A549 (cell line): ENCODE measurements at regions not wholly inside any gene's neighbourhood (a gene's known extent, or its start where the extent isn't known, plus 50 kb on each side); places are given as distances from the start of the nearest gene placed in this dataset.

Experiments
- ATAC-seq, 2 experiments: fragments of 200-7000 bp in 1 of 2; fragments of >200 bp in 1 of 2; cut with Nextera tagmentation in 1 of 2; cut with Tn5 transposase in 1 of 2; 3 replicates each; pipeline versions ENCODE4 v1.8.0 to v1.9.1; 2018 to 2020; ENCODE audit warnings: mild to moderate bottlenecking in 1 of 2, moderate library complexity in 1 of 2
- CTCF ChIA-PET: fragments of 300-600 bp; sonication (Branson Sonifier 250); formaldehyde crosslinking; extraction: SDS; loops from one replicate; lab custom pipeline; 2021; ENCODE audit warnings: antibody characterized with exemption, inconsistent platforms; lab: Yijun Ruan, JAX
- POLR2A ChIA-PET: fragments of 350-600 bp; formaldehyde crosslinking; extraction: SDS; loops from one replicate; lab custom pipeline; 2021; ENCODE audit warnings: antibody characterized with exemption, inconsistent platforms; lab: Yijun Ruan, JAX
- DNase-seq, 2 experiments: peaks; one replicate each; pipeline versions ENCODE4 v3.0.0 to v3.0.0-alpha.2; 2011 to 2016; ENCODE audit warnings: low read depth in 1 of 2, low spot score in 1 of 2
- FAIRE-seq: peaks from 2 replicates; lab custom pipeline; 2011; peaks lifted over from hg19 to GRCh38; lab: Jason Lieb, UNC
- H3K27ac ChIP-seq, 2 experiments: fragments of >200 bp; sonication (Bioruptor Twin); formaldehyde crosslinking; 3 replicates each; pipeline ENCODE4 v1.5.1; 2016 to 2017
- H3K4me1 ChIP-seq: fragments of >200 bp; sonication (Bioruptor Twin); formaldehyde crosslinking; 3 replicates; pipeline ENCODE4 v1.6.1; 2016
- H3K4me2 ChIP-seq: fragments of >200 bp; sonication (Bioruptor Twin); formaldehyde crosslinking; 3 replicates; pipeline ENCODE4 v1.6.1; 2016
- H3K4me3 ChIP-seq: fragments of >200 bp; sonication (Bioruptor Twin); formaldehyde crosslinking; 3 replicates; pipeline ENCODE4 v1.5.1; 2016
- H3K9me3 ChIP-seq: fragments of >200 bp; sonication (Bioruptor Twin); formaldehyde crosslinking; 3 replicates; pipeline ENCODE4 v1.6.1; 2016
- CBX2 ChIP-seq: fragments of 200-600 bp; sonication (generic); IDR thresholded peaks from 2 replicates; pipeline ENCODE4 v1.6.1; 2016; ENCODE audit warnings: low read depth, mild to moderate bottlenecking, borderline replicate concordance
- CEBPB ChIP-seq, 2 experiments: fragments of >200 bp in 1 of 2; sonication (Bioruptor Twin) in 1 of 2; formaldehyde crosslinking in 1 of 2; IDR thresholded peaks; 2 replicates each; pipeline ENCODE4 v1.6.1; 2012 to 2016
- FOSB ChIP-seq: fragments of 250-450 bp; sonication (Bioruptor Pico); IDR thresholded peaks from 2 replicates; pipeline ENCODE4 v1.5.0; 2020; ENCODE audit warnings: mild to moderate bottlenecking, moderate library complexity
- GATA3 ChIP-seq: IDR thresholded peaks from 2 replicates; pipeline ENCODE4 v1.6.1; 2012; ENCODE audit warnings: borderline replicate concordance
- HDAC2 ChIP-seq: fragments of 200-600 bp; sonication (generic); IDR thresholded peaks from 2 replicates; pipeline ENCODE4 v1.6.1; 2016
- HEYL ChIP-seq: fragments of 250-450 bp; sonication (Bioruptor Pico); IDR thresholded peaks from 2 replicates; pipeline ENCODE4 v1.8.0; 2021; ENCODE audit warnings: mild to moderate bottlenecking, moderate library complexity
- HOXA7 ChIP-seq: fragments of 250-450 bp; sonication (Bioruptor Pico); IDR thresholded peaks from 2 replicates; pipeline ENCODE4 v1.5.0; 2020; ENCODE audit warnings: mild to moderate bottlenecking, moderate library complexity
- HOXB13 ChIP-seq: fragments of 250-450 bp; sonication (Bioruptor Pico); IDR thresholded peaks from 2 replicates; pipeline ENCODE4 v1.5.0; 2020; ENCODE audit warnings: low read depth, mild to moderate bottlenecking, moderate library complexity
- HOXB5 ChIP-seq: fragments of 250-450 bp; sonication (Bioruptor Pico); IDR thresholded peaks from 2 replicates; pipeline ENCODE4 v1.5.0; 2020; ENCODE audit warnings: mild to moderate bottlenecking, moderate library complexity
- JUN ChIP-seq, 2 experiments: fragments of >200 bp; sonication (Bioruptor Twin); formaldehyde crosslinking; IDR thresholded peaks; 2 replicates in 1 of 2; 3 replicates in 1 of 2; pipeline ENCODE4 v1.6.1; 2016 to 2017
- JUNB ChIP-seq: fragments of >200 bp; sonication (Bioruptor Twin); formaldehyde crosslinking; IDR thresholded peaks from 2 replicates; pipeline ENCODE4 v1.6.1; 2016
- MAZ ChIP-seq: fragments of 150-350 bp; IDR thresholded peaks from 2 replicates; pipeline ENCODE4 v1.6.1; 2014; ENCODE audit warnings: antibody characterized with exemption, low read depth, low read length, borderline replicate concordance
- NFE2L2 ChIP-seq: fragments of 150-350 bp; conservative IDR thresholded peaks from 2 replicates; pipeline ENCODE4 v1.6.1; 2014; ENCODE audit warnings: low read length
- NPAS2 ChIP-seq: fragments of 250-450 bp; sonication (Bioruptor Pico); IDR thresholded peaks from 2 replicates; pipeline ENCODE4 v1.8.0; 2022; ENCODE audit warnings: mild to moderate bottlenecking, moderate library complexity, borderline replicate concordance
- NR3C1 ChIP-seq: fragments of >200 bp; sonication (Bioruptor Twin); formaldehyde crosslinking; IDR thresholded peaks from 3 replicates; pipeline ENCODE4 v1.6.1; 2017
- PHF8 ChIP-seq: fragments of 200-600 bp; sonication (generic); IDR thresholded peaks from 2 replicates; pipeline ENCODE4 v1.6.1; 2016; ENCODE audit warnings: low read depth, mild to moderate bottlenecking, antibody characterized with exemption, moderate library complexity, borderline replicate concordance
- POLR2A ChIP-seq: IDR thresholded peaks from 2 replicates; pipeline ENCODE4 v1.6.1; 2012; ENCODE audit warnings: mild to moderate bottlenecking, low read length
- RAD21 ChIP-seq, 2 experiments: fragments of >200 bp in 1 of 2; sonication (Bioruptor Twin) in 1 of 2; formaldehyde crosslinking in 1 of 2; IDR thresholded peaks in 1 of 2; conservative IDR thresholded peaks in 1 of 2; 2 replicates in 1 of 2; 3 replicates in 1 of 2; pipeline ENCODE4 v1.6.1; 2012 to 2018; ENCODE audit warnings: inconsistent platforms in 1 of 2
- RCOR1 ChIP-seq: fragments of 150-350 bp; IDR thresholded peaks from 2 replicates; pipeline ENCODE4 v1.6.1; 2014; ENCODE audit warnings: antibody characterized with exemption, low read length, low read depth
- RFX5 ChIP-seq: fragments of 450-650 bp; IDR thresholded peaks from 2 replicates; pipeline ENCODE4 v1.7.1; 2014; ENCODE audit warnings: antibody characterized with exemption, mild to moderate bottlenecking, moderate library complexity
- RNF2 ChIP-seq: fragments of 200-600 bp; sonication (generic); IDR thresholded peaks from 2 replicates; pipeline ENCODE4 v1.6.1; 2016; ENCODE audit warnings: low read depth, mild to moderate bottlenecking, antibody characterized with exemption, moderate library complexity, borderline replicate concordance
- SMC3 ChIP-seq: fragments of >200 bp; sonication (Bioruptor Twin); formaldehyde crosslinking; IDR thresholded peaks from 3 replicates; pipeline ENCODE4 v1.6.1; 2018; ENCODE audit warnings: inconsistent platforms
- SREBF2 ChIP-seq: fragments of 450-650 bp; IDR thresholded peaks from 2 replicates; pipeline ENCODE4 v1.6.1; 2014; ENCODE audit warnings: mild to moderate bottlenecking, moderate library complexity
- TP53 ChIP-seq: fragments of 250-450 bp; sonication (Bioruptor Pico); IDR thresholded peaks from 2 replicates; pipeline ENCODE4 v1.5.0; 2021; ENCODE audit warnings: mild to moderate bottlenecking, moderate library complexity
- ZFP36 ChIP-seq: fragments of 450-650 bp; IDR thresholded peaks from 2 replicates; pipeline ENCODE4 v1.6.1; 2014; ENCODE audit warnings: borderline replicate concordance; ENCODE audit not compliant: partially characterized antibody
- WGBS: methylation state at CpG from one replicate; pipeline ENCODE4 v1.1.6; 2017; ENCODE audit errors: missing lambda C conversion rate; 5-methylcytosine and 5-hydroxymethylcytosine counted together
- TF ChIP-seq, protein P1 (sequence below): fragments of 200-600 bp; sonication (generic); IDR thresholded peaks from 2 replicates; pipeline ENCODE4 v1.6.1; 2016; ENCODE audit warnings: antibody characterized with exemption, mild to moderate bottlenecking, moderate library complexity
- TF ChIP-seq, protein P2 (sequence below): fragments of 250-450 bp; sonication (Bioruptor Pico); IDR thresholded peaks from 2 replicates; pipeline ENCODE4 v1.5.0; 2020; ENCODE audit warnings: low read depth, mild to moderate bottlenecking, moderate library complexity
- TF ChIP-seq, protein P3 (sequence below): IDR thresholded peaks from 2 replicates; pipeline ENCODE4 v1.6.1; 2012; ENCODE audit warnings: low read depth, borderline replicate concordance
- TF ChIP-seq, protein P4 (sequence below): fragments of >200 bp; sonication (Bioruptor Twin); formaldehyde crosslinking; IDR thresholded peaks from 2 replicates; pipeline ENCODE4 v1.6.1; 2016

- ChIA-PET CTCF (no interaction called here), POLR2A (no interaction called here)
- Histone ChIP-seq H3K4me2 (no peak overlapping the region), H3K4me3 (no peak overlapping the region), H3K4me1 (no peaks in the 10 kb centered on the region), H3K9me3 (no peaks in the 10 kb centered on the region), H3K27ac (no peak overlapping the region)
- FAIRE-seq: no peak
- 6% methylated on average over 1 of the region's 1 CpG for WGBS
- no peak for DNase-seq
- TF ChIP-seq JUNB (no peak), RCOR1 (no peak), HEYL (CRISPR knock-in tag) (no peak), SREBF2 (no peak), RAD21 (conservative IDR thresholded peaks at IDR 0.05 in 1 of 2, IDR thresholded peaks at IDR 0.05 in 1 of 2) (no peak), CEBPB (IDR thresholded peaks at IDR 0.05) (no peak), NFE2L2 (no peak), MAZ (no peak), POLR2A (no peak), FOSB (CRISPR knock-in tag) (no peak), TP53 (CRISPR knock-in tag) (no peak), CBX2 (no peak), HDAC2 (no peak), RNF2 (no peak), JUN (IDR thresholded peaks at IDR 0.05) (no peak), NR3C1 (no peak)
- TF ChIP-seq, protein P1, sequence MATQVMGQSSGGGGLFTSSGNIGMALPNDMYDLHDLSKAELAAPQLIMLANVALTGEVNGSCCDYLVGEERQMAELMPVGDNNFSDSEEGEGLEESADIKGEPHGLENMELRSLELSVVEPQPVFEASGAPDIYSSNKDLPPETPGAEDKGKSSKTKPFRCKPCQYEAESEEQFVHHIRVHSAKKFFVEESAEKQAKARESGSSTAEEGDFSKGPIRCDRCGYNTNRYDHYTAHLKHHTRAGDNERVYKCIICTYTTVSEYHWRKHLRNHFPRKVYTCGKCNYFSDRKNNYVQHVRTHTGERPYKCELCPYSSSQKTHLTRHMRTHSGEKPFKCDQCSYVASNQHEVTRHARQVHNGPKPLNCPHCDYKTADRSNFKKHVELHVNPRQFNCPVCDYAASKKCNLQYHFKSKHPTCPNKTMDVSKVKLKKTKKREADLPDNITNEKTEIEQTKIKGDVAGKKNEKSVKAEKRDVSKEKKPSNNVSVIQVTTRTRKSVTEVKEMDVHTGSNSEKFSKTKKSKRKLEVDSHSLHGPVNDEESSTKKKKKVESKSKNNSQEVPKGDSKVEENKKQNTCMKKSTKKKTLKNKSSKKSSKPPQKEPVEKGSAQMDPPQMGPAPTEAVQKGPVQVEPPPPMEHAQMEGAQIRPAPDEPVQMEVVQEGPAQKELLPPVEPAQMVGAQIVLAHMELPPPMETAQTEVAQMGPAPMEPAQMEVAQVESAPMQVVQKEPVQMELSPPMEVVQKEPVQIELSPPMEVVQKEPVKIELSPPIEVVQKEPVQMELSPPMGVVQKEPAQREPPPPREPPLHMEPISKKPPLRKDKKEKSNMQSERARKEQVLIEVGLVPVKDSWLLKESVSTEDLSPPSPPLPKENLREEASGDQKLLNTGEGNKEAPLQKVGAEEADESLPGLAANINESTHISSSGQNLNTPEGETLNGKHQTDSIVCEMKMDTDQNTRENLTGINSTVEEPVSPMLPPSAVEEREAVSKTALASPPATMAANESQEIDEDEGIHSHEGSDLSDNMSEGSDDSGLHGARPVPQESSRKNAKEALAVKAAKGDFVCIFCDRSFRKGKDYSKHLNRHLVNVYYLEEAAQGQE: no peak
- TF ChIP-seq, protein P2, sequence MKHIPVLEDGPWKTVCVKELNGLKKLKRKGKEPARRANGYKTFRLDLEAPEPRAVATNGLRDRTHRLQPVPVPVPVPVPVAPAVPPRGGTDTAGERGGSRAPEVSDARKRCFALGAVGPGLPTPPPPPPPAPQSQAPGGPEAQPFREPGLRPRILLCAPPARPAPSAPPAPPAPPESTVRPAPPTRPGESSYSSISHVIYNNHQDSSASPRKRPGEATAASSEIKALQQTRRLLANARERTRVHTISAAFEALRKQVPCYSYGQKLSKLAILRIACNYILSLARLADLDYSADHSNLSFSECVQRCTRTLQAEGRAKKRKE (CRISPR knock-in tag): no peak
- no peak for ATAC-seq
Measured at GRCh38 chr13:104485571-104485970, 1419.4 kb upstream of the SLC10A2 start.

GRCh38 chr13:104483631-104484030 lies 1417.4 kb upstream of the SLC10A2 start:
- FAIRE-seq: no peak
- ATAC-seq: no peak
- Histone ChIP-seq H3K4me1 (no peaks in the 10 kb centered on the region), H3K9me3 (no peaks in the 10 kb centered on the region), H3K27ac (no peak overlapping the region), H3K4me2 (no peak overlapping the region), H3K4me3 (no peak overlapping the region)
- CTCF ChIA-PET: no interaction called here
- POLR2A ChIA-PET: no interaction called here
- DNase-seq: no peak
- no peak for TF ChIP-seq ZFP36
- TF ChIP-seq, protein P1: no peak
- TF ChIP-seq PHF8: no peak
- no peak for TF ChIP-seq HEYL (CRISPR knock-in tag)
- TF ChIP-seq, protein P3, sequence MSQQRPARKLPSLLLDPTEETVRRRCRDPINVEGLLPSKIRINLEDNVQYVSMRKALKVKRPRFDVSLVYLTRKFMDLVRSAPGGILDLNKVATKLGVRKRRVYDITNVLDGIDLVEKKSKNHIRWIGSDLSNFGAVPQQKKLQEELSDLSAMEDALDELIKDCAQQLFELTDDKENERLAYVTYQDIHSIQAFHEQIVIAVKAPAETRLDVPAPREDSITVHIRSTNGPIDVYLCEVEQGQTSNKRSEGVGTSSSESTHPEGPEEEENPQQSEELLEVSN: no peak
- no peak for TF ChIP-seq HOXB5 (CRISPR knock-in tag)
- no peak for TF ChIP-seq NPAS2 (CRISPR knock-in tag)
- no peak for TF ChIP-seq RFX5
- no peak for TF ChIP-seq HOXB13 (CRISPR knock-in tag)
- TF ChIP-seq HDAC2: no peak
- no peak for TF ChIP-seq HOXA7 (CRISPR knock-in tag)
- no peak for TF ChIP-seq GATA3
- TF ChIP-seq TP53 (CRISPR knock-in tag): no peak
- no peak for TF ChIP-seq SMC3
- TF ChIP-seq, protein P4, sequence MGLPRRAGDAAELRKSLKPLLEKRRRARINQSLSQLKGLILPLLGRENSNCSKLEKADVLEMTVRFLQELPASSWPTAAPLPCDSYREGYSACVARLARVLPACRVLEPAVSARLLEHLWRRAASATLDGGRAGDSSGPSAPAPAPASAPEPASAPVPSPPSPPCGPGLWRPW: no peak
- TF ChIP-seq JUN (IDR thresholded peaks at IDR 0.05): no peak
- TF ChIP-seq RAD21 (conservative IDR thresholded peaks at IDR 0.05 in 1 of 2, IDR thresholded peaks at IDR 0.05 in 1 of 2): no peak
- 53% methylated on average over 6 of the region's 10 CpGs for WGBS
